ENCODE measurements at regions not wholly inside any gene's neighbourhood (a gene's known extent, or its start where the extent isn't known, plus 50 kb on each side); places are given as distances from the start of the nearest gene placed in this dataset.

- TF ChIP-seq POLR2AphosphoS5 (IDR thresholded peaks at IDR 0.05; ENCODE audit: low read depth, low read length) (no peak), TAF1 (IDR thresholded peaks at IDR 0.05; ENCODE audit: borderline replicate concordance, insufficient read depth, low read length) (no peak), SIN3A (IDR thresholded peaks at IDR 0.05; ENCODE audit: borderline replicate concordance, insufficient read depth, low read length) (no peak), FOXP2 (optimal IDR thresholded peaks at IDR 0.05; ENCODE audit: borderline replicate concordance, extremely low read depth, extremely low read length, insufficient read depth) (no peak)
- TF ChIP-seq, protein P1, sequence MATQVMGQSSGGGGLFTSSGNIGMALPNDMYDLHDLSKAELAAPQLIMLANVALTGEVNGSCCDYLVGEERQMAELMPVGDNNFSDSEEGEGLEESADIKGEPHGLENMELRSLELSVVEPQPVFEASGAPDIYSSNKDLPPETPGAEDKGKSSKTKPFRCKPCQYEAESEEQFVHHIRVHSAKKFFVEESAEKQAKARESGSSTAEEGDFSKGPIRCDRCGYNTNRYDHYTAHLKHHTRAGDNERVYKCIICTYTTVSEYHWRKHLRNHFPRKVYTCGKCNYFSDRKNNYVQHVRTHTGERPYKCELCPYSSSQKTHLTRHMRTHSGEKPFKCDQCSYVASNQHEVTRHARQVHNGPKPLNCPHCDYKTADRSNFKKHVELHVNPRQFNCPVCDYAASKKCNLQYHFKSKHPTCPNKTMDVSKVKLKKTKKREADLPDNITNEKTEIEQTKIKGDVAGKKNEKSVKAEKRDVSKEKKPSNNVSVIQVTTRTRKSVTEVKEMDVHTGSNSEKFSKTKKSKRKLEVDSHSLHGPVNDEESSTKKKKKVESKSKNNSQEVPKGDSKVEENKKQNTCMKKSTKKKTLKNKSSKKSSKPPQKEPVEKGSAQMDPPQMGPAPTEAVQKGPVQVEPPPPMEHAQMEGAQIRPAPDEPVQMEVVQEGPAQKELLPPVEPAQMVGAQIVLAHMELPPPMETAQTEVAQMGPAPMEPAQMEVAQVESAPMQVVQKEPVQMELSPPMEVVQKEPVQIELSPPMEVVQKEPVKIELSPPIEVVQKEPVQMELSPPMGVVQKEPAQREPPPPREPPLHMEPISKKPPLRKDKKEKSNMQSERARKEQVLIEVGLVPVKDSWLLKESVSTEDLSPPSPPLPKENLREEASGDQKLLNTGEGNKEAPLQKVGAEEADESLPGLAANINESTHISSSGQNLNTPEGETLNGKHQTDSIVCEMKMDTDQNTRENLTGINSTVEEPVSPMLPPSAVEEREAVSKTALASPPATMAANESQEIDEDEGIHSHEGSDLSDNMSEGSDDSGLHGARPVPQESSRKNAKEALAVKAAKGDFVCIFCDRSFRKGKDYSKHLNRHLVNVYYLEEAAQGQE (IDR thresholded peaks at IDR 0.05; ENCODE audit: insufficient read depth in 1 of 2, low read depth in 2 of 2, low read length in 2 of 2) = no peak
These were observed 268.6 kb downstream of the ERMARD start for GRCh38 chr6:170019818-170020583.

DNA sequence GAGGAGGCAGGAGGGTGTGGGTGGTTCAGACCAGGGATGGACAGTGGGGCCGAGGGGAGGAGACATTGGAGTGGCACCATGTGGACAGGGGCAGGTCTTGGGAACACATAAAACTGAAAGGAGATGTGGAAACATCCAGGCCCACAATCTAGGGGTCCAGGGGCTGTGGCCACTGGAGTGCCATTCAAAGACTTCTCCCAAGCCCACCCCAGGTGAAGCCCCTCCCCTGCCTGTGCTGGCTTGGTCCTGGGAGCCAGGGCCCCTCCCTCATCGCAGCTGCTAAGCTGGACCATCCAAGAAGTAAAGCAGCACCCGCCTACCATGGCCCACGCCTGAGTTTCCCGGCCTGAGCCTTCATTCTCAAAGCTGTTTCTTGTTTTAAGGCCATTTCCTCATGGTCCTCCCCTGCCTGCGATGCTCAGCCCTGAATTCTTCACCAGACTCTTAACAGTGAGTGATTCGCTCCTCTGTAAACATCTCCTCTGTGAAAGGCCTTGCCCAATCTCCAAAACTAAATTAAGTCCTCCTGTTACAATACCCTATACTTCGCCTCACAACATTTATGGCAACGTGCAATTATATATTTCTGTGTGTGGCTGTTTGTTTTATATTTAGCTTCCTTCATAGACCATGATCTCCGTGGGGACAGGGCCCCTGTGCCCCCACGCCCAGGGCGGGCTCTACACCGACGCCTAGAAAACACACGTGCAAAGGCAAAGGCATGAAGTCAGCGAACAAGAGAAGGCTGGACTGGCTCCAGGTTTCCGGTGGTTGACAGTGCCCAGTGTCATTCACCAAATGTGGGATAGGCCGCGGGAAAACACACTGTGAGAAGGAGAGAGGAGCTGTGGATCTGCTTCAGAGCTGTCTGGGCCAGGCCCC lies 267.8 kb downstream of the ERMARD start:
- TF ChIP-seq, protein P1 (IDR thresholded peaks at IDR 0.05; ENCODE audit: insufficient read depth in 1 of 2, low read depth in 2 of 2, low read length in 2 of 2) = no peak
- no peak for TF ChIP-seq POLR2AphosphoS5 (IDR thresholded peaks at IDR 0.05; ENCODE audit: low read depth, low read length)
- no peak for TF ChIP-seq TAF1 (IDR thresholded peaks at IDR 0.05; ENCODE audit: borderline replicate concordance, insufficient read depth, low read length)
- TF ChIP-seq SIN3A (IDR thresholded peaks at IDR 0.05; ENCODE audit: borderline replicate concordance, insufficient read depth, low read length) = no peak
- TF ChIP-seq FOXP2 (optimal IDR thresholded peaks at IDR 0.05; ENCODE audit: borderline replicate concordance, extremely low read depth, extremely low read length, insufficient read depth) = no peak

DNA sequence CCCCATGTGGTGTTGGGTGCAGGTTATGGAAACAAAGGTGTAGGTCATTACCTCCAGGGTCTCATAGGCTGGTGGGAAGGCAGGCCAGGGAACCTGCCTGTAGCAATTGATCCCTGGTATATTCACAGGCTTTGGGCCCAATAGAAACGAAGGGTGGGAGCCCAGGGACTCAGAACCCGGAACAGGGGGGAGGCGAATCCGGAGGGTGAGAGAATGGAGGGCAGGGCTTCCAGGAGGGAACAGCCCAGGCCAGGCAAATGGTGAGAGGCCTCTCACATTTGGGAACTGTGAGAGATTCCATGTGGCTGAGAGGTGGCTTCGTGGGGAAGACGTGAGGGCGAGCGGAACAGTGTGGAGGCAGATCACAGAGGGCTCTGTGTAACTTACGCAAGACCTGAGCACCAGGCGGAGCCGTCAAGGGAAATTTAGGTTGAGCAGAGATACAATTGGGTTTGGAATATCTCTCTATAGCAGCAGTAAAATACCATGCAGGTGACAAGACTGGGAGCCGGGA lies 267.1 kb downstream of the ERMARD start:
- TF ChIP-seq FOXP2 (optimal IDR thresholded peaks at IDR 0.05; ENCODE audit: borderline replicate concordance, extremely low read depth, extremely low read length, insufficient read depth) = no peak
- TF ChIP-seq, protein P1 (IDR thresholded peaks at IDR 0.05; ENCODE audit: insufficient read depth in 1 of 2, low read depth in 2 of 2, low read length in 2 of 2) = no peak
- no peak for TF ChIP-seq SIN3A (IDR thresholded peaks at IDR 0.05; ENCODE audit: borderline replicate concordance, insufficient read depth, low read length)
- TF ChIP-seq POLR2AphosphoS5 (IDR thresholded peaks at IDR 0.05; ENCODE audit: low read depth, low read length) = no peak
- no peak for TF ChIP-seq TAF1 (IDR thresholded peaks at IDR 0.05; ENCODE audit: borderline replicate concordance, insufficient read depth, low read length)

- TF ChIP-seq, protein P1 (IDR thresholded peaks at IDR 0.05; ENCODE audit: insufficient read depth in 1 of 2, low read depth in 2 of 2, low read length in 2 of 2) = no peak
- TF ChIP-seq TAF1 (IDR thresholded peaks at IDR 0.05; ENCODE audit: borderline replicate concordance, insufficient read depth, low read length) = no peak
These were observed 266.3 kb downstream of the ERMARD start for GRCh38 chr6:170017603-170018320.
